LHCN-M2 (cell line): ENCODE measurements at regions not wholly inside any gene's neighbourhood (a gene's known extent, or its start where the extent isn't known, plus 50 kb on each side); places are given as distances from the start of the nearest gene placed in this dataset.

Experiments used
- DNase-seq: peaks from one replicate; pipeline ENCODE4 v3.0.0-alpha.2; 2012; ENCODE audit warnings: low read depth

- no peak for DNase-seq
Measured at GRCh38 chrY:13167698-13168097, 263.0 kb downstream of the DDX3Y start.

- DNase-seq = no peak
Measured at GRCh38 chrY:13168257-13168656, 263.6 kb downstream of the DDX3Y start.
